C4-2B (cell line): ENCODE measurements at regions not wholly inside any gene's neighbourhood (a gene's known extent, or its start where the extent isn't known, plus 50 kb on each side); places are given as distances from the start of the nearest gene placed in this dataset.

Experiments used
- H3K27ac ChIP-seq: fragments of 450-650 bp; 2 replicates; pipeline ENCODE4 v1.5.1; 2017
- CTCF ChIP-seq: fragments of 450-650 bp; conservative IDR thresholded peaks from 2 replicates; pipeline ENCODE4 v1.5.1; 2017; ENCODE audit warnings: mild to moderate bottlenecking
- ZFX ChIP-seq: fragments of 450-650 bp; IDR thresholded peaks from 2 replicates; pipeline ENCODE4 v1.6.1; 2017

- H3K27ac ChIP-seq: no peak overlapping the region
- TF ChIP-seq ZFX (no peak), CTCF (no peak)
Observed at GRCh38 chr22:47395481-47395880, 633.0 kb downstream of the TBC1D22A start.

DNA sequence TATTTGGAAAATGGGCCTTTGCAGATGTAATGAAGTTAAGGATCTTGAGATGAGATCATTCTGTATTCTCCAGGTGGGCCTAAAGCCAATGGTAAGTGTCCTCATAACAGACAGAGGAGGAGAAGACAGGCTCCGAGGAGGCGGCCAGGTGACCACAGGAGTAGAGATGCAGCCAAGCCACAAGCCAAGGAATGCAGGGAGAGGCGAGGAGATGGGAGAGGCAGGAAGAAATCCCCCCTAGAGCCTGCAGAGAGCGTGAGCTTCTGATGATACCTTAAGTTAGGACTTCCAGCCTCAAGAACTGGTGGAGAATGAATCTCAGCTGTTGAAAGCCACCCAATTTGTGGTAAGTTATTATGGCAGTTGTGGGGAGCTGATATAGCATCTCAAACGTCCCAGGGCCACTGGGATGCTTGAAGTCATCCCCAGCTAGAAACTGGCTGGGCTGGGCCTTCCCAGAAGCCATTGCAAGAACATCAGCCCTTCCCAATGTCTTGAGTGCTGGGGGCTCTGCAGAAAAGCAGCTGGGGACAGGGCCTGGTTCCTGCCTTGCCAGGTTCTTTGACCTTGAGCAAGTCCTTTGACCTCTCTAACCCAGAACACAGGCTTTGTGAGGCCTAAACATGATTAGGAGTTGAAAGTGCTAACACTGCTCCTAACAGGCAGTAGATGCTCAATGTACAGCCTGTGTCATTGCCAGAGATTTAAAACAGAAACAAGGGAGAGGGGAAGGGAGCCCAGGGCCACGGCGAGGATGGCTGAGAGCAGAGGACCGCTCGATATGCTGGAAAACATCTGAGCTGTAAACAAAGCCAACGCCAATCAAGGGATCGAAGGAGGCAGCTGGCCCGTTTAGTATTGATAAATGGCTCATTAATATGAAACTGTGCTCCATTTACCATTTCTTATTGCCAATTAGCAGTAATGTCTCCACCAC is 632.3 kb downstream of the TBC1D22A start:
- H3K27ac ChIP-seq: no peak overlapping the region
- TF ChIP-seq CTCF: no peak
- TF ChIP-seq ZFX: no peak

DNA sequence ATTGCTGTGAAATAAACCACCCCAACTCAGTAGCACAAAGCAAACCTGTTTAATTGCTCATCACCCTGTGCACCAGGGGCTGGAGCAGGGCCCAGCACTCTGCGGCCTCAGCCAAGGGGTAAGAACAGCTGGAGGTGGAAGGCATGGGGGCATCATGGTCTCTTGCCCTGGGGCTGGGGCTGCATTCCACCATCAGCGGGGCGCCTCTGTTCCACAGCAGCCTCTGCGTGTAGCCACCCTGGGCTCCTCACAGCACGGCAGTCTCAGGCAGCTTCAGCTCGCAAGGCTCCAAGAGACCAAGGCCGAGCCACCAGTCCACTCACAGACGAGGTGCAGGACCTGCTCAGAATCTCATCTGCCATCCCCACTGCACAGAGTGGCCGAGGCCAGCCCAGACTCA is 630.7 kb downstream of the TBC1D22A start:
- no peak overlapping the region for H3K27ac ChIP-seq
- TF ChIP-seq ZFX: no peak
- no peak for TF ChIP-seq CTCF

DNA sequence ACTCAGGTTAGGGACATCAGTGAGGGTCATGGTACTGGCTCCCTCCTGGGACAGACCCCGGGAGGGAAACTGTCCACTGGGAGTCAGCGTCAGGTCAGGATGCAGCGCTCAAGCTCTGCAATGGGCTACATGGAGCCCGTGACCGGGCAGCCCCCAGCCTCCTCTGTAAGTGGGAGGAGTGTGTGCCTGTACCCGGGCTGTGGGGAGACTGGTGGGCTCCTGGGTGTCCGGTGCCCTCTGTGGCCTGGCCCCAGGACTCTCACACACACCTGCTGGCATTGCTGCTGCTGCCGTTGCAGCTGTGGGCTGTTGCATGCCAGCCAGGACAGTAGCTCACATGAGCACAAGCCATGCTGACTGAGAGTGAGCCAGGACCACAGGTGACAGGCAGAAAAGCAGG is 630.3 kb downstream of the TBC1D22A start:
- TF ChIP-seq CTCF (no peak), ZFX (no peak)
- H3K27ac ChIP-seq: no peak overlapping the region

DNA sequence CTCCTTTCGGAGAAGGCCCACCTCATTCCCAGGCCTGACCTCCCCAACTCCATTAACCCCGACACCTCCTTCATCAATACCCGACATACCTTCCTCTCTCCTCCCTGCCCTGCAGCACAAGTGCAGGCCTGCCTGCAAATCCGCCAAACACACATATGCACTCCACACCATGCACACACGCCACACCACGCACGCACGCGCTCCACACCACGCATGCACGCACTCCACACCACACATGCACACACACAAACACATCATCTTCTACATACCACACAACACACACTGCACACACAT is 629.6 kb downstream of the TBC1D22A start:
- TF ChIP-seq ZFX: no peak
- no peak for TF ChIP-seq CTCF
- no peak overlapping the region for H3K27ac ChIP-seq

DNA sequence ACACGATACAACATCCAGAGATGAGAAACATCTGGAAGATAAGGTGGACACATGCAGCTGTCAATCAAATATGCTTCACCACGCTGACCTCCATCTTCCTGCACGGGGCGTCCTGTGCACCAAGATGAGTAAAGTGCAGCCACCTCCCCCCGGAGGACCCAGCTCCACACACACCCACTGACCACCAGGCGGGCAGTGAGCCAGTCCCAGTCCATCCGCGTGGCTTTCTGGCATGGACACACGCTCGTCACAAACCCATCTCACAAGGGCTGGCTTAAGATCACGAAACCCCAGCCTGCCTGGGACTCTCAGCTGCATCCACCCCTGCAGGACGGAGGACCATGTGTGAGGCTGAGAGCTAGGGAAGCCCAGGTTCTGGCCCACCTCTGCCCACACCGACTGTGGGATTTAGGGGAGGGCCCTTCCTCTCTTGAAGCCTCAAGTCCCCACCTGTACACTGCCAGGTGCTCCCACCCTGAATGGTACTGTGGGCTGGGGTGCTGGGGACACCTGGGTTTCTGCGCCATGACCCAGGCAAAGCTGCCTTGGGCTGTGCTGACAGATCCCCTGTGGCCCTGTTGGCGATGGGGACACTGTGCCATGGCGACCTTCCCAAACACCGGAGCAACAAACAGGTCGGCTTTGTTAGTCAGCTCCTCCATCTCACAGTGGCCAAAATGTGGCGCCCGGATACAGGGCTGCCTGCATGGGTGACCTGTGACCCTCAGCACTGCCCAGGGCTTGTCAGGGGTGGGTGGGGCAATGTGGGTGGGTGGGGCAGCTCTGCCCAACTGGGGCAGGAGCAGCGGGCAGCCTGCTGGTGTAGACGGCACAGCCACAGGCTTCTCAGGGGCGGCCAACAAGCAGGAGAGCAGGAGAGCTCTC is 629.0 kb downstream of the TBC1D22A start:
- TF ChIP-seq CTCF (no peak), ZFX (no peak)

More for the DNA sequence above, 629.0 kb downstream of the TBC1D22A start:
- no peak overlapping the region for H3K27ac ChIP-seq
